Heart left ventricle (tissue), 16 donors: ENCODE measurements at regions not wholly inside any gene's neighbourhood (a gene's known extent, or its start where the extent isn't known, plus 50 kb on each side); places are given as distances from the start of the nearest gene placed in this dataset.

ENCODE experiments used
- ATAC-seq, 4 donors: fragments of 200-7000 bp; cut with Tn5 transposase; one replicate each; pipeline ENCODE4 v1.9.1; 2020 to 2022; ENCODE audit warnings: moderate library complexity in 4 of 4, mild to moderate bottlenecking in 3 of 4, moderate number of reproducible peaks in 1 of 4
- DNase-seq, 5 donors: peaks; one replicate each; pipeline ENCODE4 v3.0.0-alpha.2; 2020
- H3K27ac ChIP-seq, 12 donors: fragments of 200-600 bp; sonication (generic) in 4 of 12; one replicate each; pipeline versions ENCODE4 v1.5.0 to v1.8.0; 2016 to 2022; ENCODE audit warnings: mild to moderate bottlenecking in 2 of 12
- H3K27me3 ChIP-seq, 9 donors: fragments of 200-600 bp; sonication (generic) in 2 of 9; one replicate each; pipeline versions ENCODE4 v1.5.1 to v1.8.0; 2016 to 2022; ENCODE audit warnings: mild to moderate bottlenecking in 3 of 9
- H3K36me3 ChIP-seq, 9 donors: fragments of 200-600 bp; sonication (generic) in 2 of 9; one replicate each; pipeline versions ENCODE4 v1.5.0 to v1.8.0; 2018 to 2022; ENCODE audit warnings: mild to moderate bottlenecking in 2 of 9
- H3K4me1 ChIP-seq, 12 donors: fragments of 200-600 bp; sonication (generic) in 4 of 12; one replicate each; pipeline versions ENCODE4 v1.5.0 to v1.8.0; 2016 to 2022; ENCODE audit warnings: mild to moderate bottlenecking in 3 of 12
- H3K4me3 ChIP-seq, 12 donors: fragments of 200-600 bp; sonication (generic) in 4 of 12; one replicate each; pipeline versions ENCODE4 v1.5.0 to v1.8.0; 2017 to 2022; ENCODE audit warnings: mild to moderate bottlenecking in 9 of 12, moderate library complexity in 4 of 12
- H3K9me3 ChIP-seq, 12 donors: fragments of 200-600 bp; sonication (generic) in 4 of 12; one replicate each; pipeline versions ENCODE4 v1.5.0 to v1.8.0; 2016 to 2022; ENCODE audit warnings: mild to moderate bottlenecking in 1 of 12
- POLR2A ChIP-seq, 2 donors: fragments of 450-650 bp; IDR thresholded peaks; one replicate each; pipeline ENCODE4 v1.6.1; 2017; ENCODE audit warnings: antibody characterized with exemption in 2 of 2, mild to moderate bottlenecking in 2 of 2, moderate library complexity in 2 of 2
- WGBS, 4 donors: extraction: QIAGEN DNeasy Blood & Tissue Kit in 2 of 4; methylation state at CpG; one replicate each; pipeline versions ENCODE4 v1.1.5 to v1.1.7; 2013 to 2018; 5-methylcytosine and 5-hydroxymethylcytosine counted together
- intact Hi-C, 10 donors: fragments of 100-400 bp; cut with DNase I; formaldehyde crosslinking; loops; one replicate each; pipeline versions ENCODE4 v1.11.1 to v1.14.2; 2022
- TF ChIP-seq, protein P1 (sequence below), 12 donors: fragments of 200-600 bp; sonication (generic) in 4 of 12; IDR thresholded peaks; one replicate each; pipeline versions ENCODE4 v1.5.0 to v1.8.0; 2018 to 2022; ENCODE audit warnings: antibody characterized with exemption in 12 of 12, mild to moderate bottlenecking in 5 of 12
- donor health status: ischemic (EF 13 %, LVEDD 7.1; RV severe dilation, severe dysfunction).
- donor health status: healthy with polysubstance abuse.
- donor health status: DM: no; HTN: yes; CAD: no.
- donor health status: DM: no; HTN: no; CAD: no.
- donor health status: ischemic (EF 25% LVEDD 6.9; RV normal size, moderate dysfunction).
- donor health status: ischemic (EF 25% LVEDD 5.7; RV mildly dilated, moderate dysfunction).
- donor health status: healthy.
- donor health status: DM: yes; HTN: yes; CAD: no.
- donor health status: ischemic (EF 35%, LVEDD 5.7; RV mildly dilated, moderate dysfunction).
- donor health status: nonischemic (EF 11% LVEDD 7.7; RV severe dilation, severe dysfunction).
- donor health status: DM: yes; HTN: yes; CAD: no.
- donor health status: PGD.
- donor health status: ischemic (EF 29% LVEDD 5.4; RV normal size, mild dysfunction).
- donor health status: nonischemic (EF 23%, LVEDD 6.1; RV moderate dilation, normal function).

DNA sequence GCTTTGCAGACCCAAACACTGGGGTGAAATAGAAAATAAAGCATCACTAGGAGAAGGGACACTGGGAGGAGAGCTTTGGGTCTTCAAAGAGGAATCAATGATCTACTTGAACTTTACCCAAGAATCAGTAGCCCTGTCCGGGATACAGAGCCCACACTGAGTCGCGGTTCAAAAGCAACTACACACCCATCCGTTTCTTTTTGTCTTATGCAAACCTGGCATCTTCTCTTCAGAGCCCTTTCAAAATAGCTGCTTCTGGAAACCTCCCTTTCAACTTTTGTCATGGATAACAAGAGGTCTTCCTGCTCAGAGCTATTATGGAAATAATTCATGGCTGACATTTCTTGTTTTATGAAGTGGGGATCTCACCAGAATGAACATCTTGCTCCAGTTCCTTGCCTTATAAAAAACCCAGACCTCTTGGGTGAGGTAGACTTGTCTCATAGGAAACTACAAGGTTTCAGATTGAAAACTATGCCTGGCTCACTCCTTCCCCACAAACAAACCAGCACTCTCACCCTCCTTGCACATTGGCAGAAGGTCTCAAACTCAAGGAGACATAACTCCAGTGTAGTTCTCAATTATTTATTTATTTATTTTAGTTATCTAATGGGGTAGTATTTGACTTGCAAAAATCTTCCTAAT is 115.1 kb upstream of the ARHGEF3 start:
- no peaks in the 10 kb centered on the region for H3K27me3 ChIP-seq
- H3K4me3 ChIP-seq, result peak overlapping the region in 10 of 12 donors; percentile 25 to 59 (median 47)
- intact Hi-C loops, result loop anchor here in 4 of 10 donors (5.0 to 10.0 kb wide), 4 partner anchors 60 to 120 kb away; partner anchors contain the start of gene ARHGEF3 (in 3 of the 4)
- peak overlapping the region in 10 of 12 donors; percentile 57 to 78 (median 70) for H3K27ac ChIP-seq
- DNase-seq (no peak), ATAC-seq (peak in 1 of 4 donors; percentile 39)
- no peaks in the 10 kb centered on the region for H3K9me3 ChIP-seq
- H3K36me3 ChIP-seq, result no peaks in the 10 kb centered on the region
- H3K4me1 ChIP-seq, result peaks cover 0 to 42% (median 16%) of the 10 kb centered on the region in 12 donors
- no peak for TF ChIP-seq POLR2A (IDR thresholded peaks at IDR 0.05)
- TF ChIP-seq, protein P1, sequence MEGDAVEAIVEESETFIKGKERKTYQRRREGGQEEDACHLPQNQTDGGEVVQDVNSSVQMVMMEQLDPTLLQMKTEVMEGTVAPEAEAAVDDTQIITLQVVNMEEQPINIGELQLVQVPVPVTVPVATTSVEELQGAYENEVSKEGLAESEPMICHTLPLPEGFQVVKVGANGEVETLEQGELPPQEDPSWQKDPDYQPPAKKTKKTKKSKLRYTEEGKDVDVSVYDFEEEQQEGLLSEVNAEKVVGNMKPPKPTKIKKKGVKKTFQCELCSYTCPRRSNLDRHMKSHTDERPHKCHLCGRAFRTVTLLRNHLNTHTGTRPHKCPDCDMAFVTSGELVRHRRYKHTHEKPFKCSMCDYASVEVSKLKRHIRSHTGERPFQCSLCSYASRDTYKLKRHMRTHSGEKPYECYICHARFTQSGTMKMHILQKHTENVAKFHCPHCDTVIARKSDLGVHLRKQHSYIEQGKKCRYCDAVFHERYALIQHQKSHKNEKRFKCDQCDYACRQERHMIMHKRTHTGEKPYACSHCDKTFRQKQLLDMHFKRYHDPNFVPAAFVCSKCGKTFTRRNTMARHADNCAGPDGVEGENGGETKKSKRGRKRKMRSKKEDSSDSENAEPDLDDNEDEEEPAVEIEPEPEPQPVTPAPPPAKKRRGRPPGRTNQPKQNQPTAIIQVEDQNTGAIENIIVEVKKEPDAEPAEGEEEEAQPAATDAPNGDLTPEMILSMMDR (IDR thresholded peaks at IDR 0.05), result no peak
- 64 to 82% (median 69%) methylated on average over 4 of the region's 4 CpGs for WGBS, 4 donors

DNA sequence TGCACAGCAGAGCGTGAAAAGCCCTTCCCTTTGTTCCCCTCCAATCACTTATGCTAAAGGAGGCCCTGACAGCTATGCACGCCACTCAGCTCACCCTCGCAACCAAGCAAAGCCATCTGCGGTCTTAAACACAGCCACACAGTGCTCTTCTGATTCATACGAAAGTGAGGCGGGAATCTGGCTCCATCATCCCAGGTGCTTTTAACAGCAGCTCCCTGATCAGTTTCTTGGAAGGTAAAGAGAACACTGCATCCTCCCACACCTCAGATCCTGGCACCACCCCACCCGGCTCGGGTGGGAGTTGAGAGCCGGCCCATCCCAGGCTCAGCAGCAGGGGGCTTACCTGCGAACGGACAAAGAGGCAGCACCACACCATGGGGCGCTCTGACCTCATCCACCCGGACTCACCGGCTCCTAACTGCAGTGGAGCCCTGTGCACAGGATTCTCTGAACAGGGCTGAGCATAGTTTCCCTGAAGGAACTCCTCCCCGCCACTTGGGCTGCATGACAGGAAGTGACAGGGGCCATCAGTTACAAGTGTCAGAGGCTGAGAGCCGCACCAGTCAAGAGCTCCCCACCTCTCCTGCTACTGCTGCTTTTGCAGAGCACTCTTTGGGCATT is 114.3 kb upstream of the ARHGEF3 start:
- WGBS, 4 donors, result 21 to 43% (median 34%) methylated on average over 12 to 16 of the region's 16 CpGs
- Histone ChIP-seq H3K4me1 (peaks cover 0 to 40% (median 13%) of the 10 kb centered on the region in 12 donors), H3K4me3 (peak overlapping the region in 11 of 12 donors; percentile 14 to 59 (median 46)), H3K27ac (peak overlapping the region; percentile 38 to 78 (median 66)), H3K27me3 (no peaks in the 10 kb centered on the region), H3K9me3 (no peaks in the 10 kb centered on the region), H3K36me3 (no peaks in the 10 kb centered on the region)
- intact Hi-C loops, result loop anchor here in 4 of 10 donors (5.0 to 10.0 kb wide), 4 partner anchors 59 to 119 kb away; partner anchors contain the start of gene ARHGEF3 (in 3 of the 4)
- peak; percentile 74 to 86 (median 82) for ATAC-seq
- TF ChIP-seq POLR2A (IDR thresholded peaks at IDR 0.05), result no peak
- TF ChIP-seq, protein P1 (IDR thresholded peaks at IDR 0.05), result peak in 1 of 12 donors; percentile 6
- DNase-seq, result peak in 4 of 5 donors; percentile 36 to 62 (median 52)

DNA sequence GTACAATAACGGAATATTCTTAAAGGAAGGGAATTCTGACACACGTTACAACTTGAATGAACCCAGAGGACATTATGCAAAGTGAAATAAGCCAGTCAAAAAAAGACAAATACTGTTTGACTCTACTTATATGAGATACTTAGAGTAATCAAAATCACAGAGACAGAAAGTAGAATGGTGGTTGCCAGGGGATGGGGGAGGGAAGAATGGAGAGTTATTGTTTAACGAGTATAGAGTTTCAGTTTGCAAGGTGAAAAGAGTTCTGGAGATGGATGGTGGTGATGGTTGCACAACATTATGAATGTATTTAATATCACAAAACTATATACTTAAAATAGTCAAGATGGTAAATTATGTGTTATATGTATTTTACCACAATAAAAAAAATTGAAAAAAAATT is 112.9 kb upstream of the ARHGEF3 start:
- no peak for ATAC-seq
- peak overlapping the region in 9 of 12 donors; percentile 25 to 59 (median 48) for H3K4me3 ChIP-seq
- no peaks in the 10 kb centered on the region for H3K9me3 ChIP-seq
- peaks cover 0 to 43% (median 16%) of the 10 kb centered on the region in 12 donors for H3K4me1 ChIP-seq
- TF ChIP-seq, protein P1 (IDR thresholded peaks at IDR 0.05), result no peak
- TF ChIP-seq POLR2A (IDR thresholded peaks at IDR 0.05), result no peak
- intact Hi-C loops, result loop anchor here in 4 of 10 donors (5.0 to 10.0 kb wide), 4 partner anchors 57 to 117 kb away; partner anchors contain the start of gene ARHGEF3 (in 3 of the 4)
- 71 to 82% (median 73%) methylated on average over 3 of the region's 3 CpGs for WGBS, 4 donors
- peak overlapping the region in 3 of 12 donors; percentile 69 to 78 (median 71) for H3K27ac ChIP-seq
- no peak for DNase-seq
- no peaks in the 10 kb centered on the region for H3K27me3 ChIP-seq
- H3K36me3 ChIP-seq, result no peaks in the 10 kb centered on the region

DNA sequence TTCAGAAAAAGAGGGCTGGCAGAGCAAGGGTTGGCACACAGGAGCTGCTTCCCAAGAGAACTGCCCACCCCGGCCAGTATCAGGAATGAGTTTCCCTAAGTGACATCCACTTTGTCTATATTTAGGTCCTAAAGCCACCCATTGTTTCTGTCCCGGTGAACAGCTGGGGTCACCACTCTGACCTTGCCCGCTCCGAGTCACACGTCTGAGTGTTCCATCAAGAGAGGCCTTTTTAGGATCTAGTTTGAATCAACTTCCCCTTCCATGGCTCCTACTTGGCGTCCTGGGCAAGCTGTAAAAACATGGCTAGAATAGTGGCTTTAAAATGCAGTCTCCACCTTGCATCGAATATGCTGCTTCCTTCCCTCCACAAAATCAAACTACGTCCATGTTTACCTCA is 109.6 kb upstream of the ARHGEF3 start:
- H3K36me3 ChIP-seq, result no peaks in the 10 kb centered on the region
- H3K27me3 ChIP-seq, result no peaks in the 10 kb centered on the region
- H3K27ac ChIP-seq, result peak overlapping the region in 7 of 12 donors; percentile 4 to 59 (median 24)
- peak in 3 of 4 donors; percentile 36 to 65 (median 55) for ATAC-seq
- peaks cover 0 to 24% (median 11%) of the 10 kb centered on the region in 12 donors for H3K4me1 ChIP-seq
- intact Hi-C loops, result loop anchor here in 1 of 10 donors (10.0 kb wide), 1 partner anchor 107 kb away; the partner anchor contains the start of gene ARHGEF3
- H3K9me3 ChIP-seq, result no peaks in the 10 kb centered on the region
- TF ChIP-seq, protein P1 (IDR thresholded peaks at IDR 0.05), result no peak
- TF ChIP-seq POLR2A (IDR thresholded peaks at IDR 0.05), result no peak
- WGBS, 4 donors, result 26 to 45% (median 30%) methylated on average over 8 of the region's 8 CpGs
- DNase-seq, result peak in 2 of 5 donors; percentile 46 to 49
- H3K4me3 ChIP-seq, result no peak overlapping the region
